ENCODE measurements at regions not wholly inside any gene's neighbourhood (a gene's known extent, or its start where the extent isn't known, plus 50 kb on each side); places are given as distances from the start of the nearest gene placed in this dataset.
A peak's percentile ranks its signal among the peaks of the same experiment; 100 is the strongest.

- 89 to 90% methylated on average over 2 of the region's 2 CpGs for WGBS, 2 donors
- DNase-seq (no peak), ATAC-seq (no peak), FAIRE-seq (no peak)
- Histone ChIP-seq H3K4me3 (no peak overlapping the region), H3K4me1 (no peaks in the 10 kb centered on the region), H3K27ac (no peak overlapping the region), H3K27me3 (no peaks in the 10 kb centered on the region), H3K9me3 (no peaks in the 10 kb centered on the region), H3K36me3 (no peaks in the 10 kb centered on the region)
- intact Hi-C loops (cut with DNase I) = loop anchor here in 2 of 3 donors (5.0 to 10.0 kb wide), 2 partner anchors 167 to 174 kb away; no protein-coding TSS in a partner anchor
- TF ChIP-seq CTCF (IDR thresholded peaks at IDR 0.05) = no peak
Observed at GRCh38 chr3:56981445-56982230, 78.8 kb upstream of the SPATA12 start.

GRCh38 chr3:56980798-56981390, 79.6 kb upstream of the SPATA12 start:
- WGBS, 2 donors = 87 to 90% methylated on average over 5 of the region's 5 CpGs
- DNase-seq (no peak), ATAC-seq (peak in 3 of 4 donors; percentile 63 to 84 (median 71)), FAIRE-seq (no peak)
- no peaks in the 10 kb centered on the region for H3K27me3 ChIP-seq
- H3K4me3 ChIP-seq = no peak overlapping the region
- intact Hi-C loops (cut with DNase I) = loop anchor here in 2 of 3 donors (5.0 to 10.0 kb wide), 2 partner anchors 166 to 174 kb away; no protein-coding TSS in a partner anchor
- TF ChIP-seq CTCF (IDR thresholded peaks at IDR 0.05) = no peak
- no peaks in the 10 kb centered on the region for H3K9me3 ChIP-seq
- H3K27ac ChIP-seq = no peak overlapping the region
- no peaks in the 10 kb centered on the region for H3K4me1 ChIP-seq
- no peaks in the 10 kb centered on the region for H3K36me3 ChIP-seq

GRCh38 chr3:56980243-56980642, 80.2 kb upstream of the SPATA12 start:
- ATAC-seq (no peak), FAIRE-seq (no peak), DNase-seq (no peak)
- Histone ChIP-seq H3K4me3 (no peak overlapping the region), H3K27ac (no peak overlapping the region), H3K4me1 (no peaks in the 10 kb centered on the region), H3K36me3 (no peaks in the 10 kb centered on the region), H3K9me3 (no peaks in the 10 kb centered on the region), H3K27me3 (no peaks in the 10 kb centered on the region)
- no peak for TF ChIP-seq CTCF (IDR thresholded peaks at IDR 0.05)
- 96% methylated on average over 5 of the region's 5 CpGs for WGBS, 2 donors
- intact Hi-C loops (cut with DNase I) = loop anchor here in 2 of 3 donors (5.0 to 10.0 kb wide), 2 partner anchors 165 to 173 kb away; no protein-coding TSS in a partner anchor

- Histone ChIP-seq H3K36me3 (no peaks in the 10 kb centered on the region), H3K27me3 (no peaks in the 10 kb centered on the region), H3K4me3 (no peak overlapping the region), H3K9me3 (no peaks in the 10 kb centered on the region), H3K27ac (no peak overlapping the region), H3K4me1 (no peaks in the 10 kb centered on the region)
- FAIRE-seq (no peak), DNase-seq (no peak), ATAC-seq (no peak)
- TF ChIP-seq CTCF (IDR thresholded peaks at IDR 0.05) = no peak
- intact Hi-C loops (cut with DNase I) = loop anchor here in 2 of 3 donors (5.0 to 10.0 kb wide), 2 partner anchors 165 to 172 kb away; no protein-coding TSS in a partner anchor
- 78 to 85% methylated on average over 6 of the region's 6 CpGs for WGBS, 2 donors
Observed at GRCh38 chr3:56979791-56980190, 80.7 kb upstream of the SPATA12 start.

GRCh38 chr3:56977561-56977889, 82.9 kb upstream of the SPATA12 start:
- ATAC-seq = no peak

More at GRCh38 chr3:56977561-56977889, 82.9 kb upstream of the SPATA12 start:
- DNase-seq (no peak), FAIRE-seq (no peak)
- 93 to 96% methylated on average over 1 of the region's 1 CpG for WGBS, 2 donors
- intact Hi-C loops (cut with DNase I) = no loop called here
- H3K27me3 ChIP-seq = no peaks in the 10 kb centered on the region
- H3K4me1 ChIP-seq = no peaks in the 10 kb centered on the region
- no peaks in the 10 kb centered on the region for H3K36me3 ChIP-seq
- H3K27ac ChIP-seq = no peak overlapping the region
- no peak overlapping the region for H3K4me3 ChIP-seq
- no peak for TF ChIP-seq CTCF (IDR thresholded peaks at IDR 0.05)
- no peaks in the 10 kb centered on the region for H3K9me3 ChIP-seq
